CD14-positive monocyte (primary cell): ENCODE measurements at regions not wholly inside any gene's neighbourhood (a gene's known extent, or its start where the extent isn't known, plus 50 kb on each side); places are given as distances from the start of the nearest gene placed in this dataset.
"Not testable (repeated sequence)": the region's sequence is repeated elsewhere in the genome, so short reads cannot be mapped to it uniquely, and the experiment has no call there.

Experiments
- DNase-seq, 3 donors: peaks; one replicate each; pipeline ENCODE4 v3.0.0-alpha.2; 2011 to 2022
- H2AFZ ChIP-seq: 2 replicates; pipeline ENCODE4 v1.6.0; 2012; ENCODE audit warnings: mild to moderate bottlenecking, low read depth, low read length, inconsistent platforms; ENCODE audit not compliant: insufficient read depth, poor library complexity, severe bottlenecking
- H3K27ac ChIP-seq, 2 donors: 1 replicate in 1 of 2; 2 replicates in 1 of 2; pipeline ENCODE4 v1.5.1; 2012 to 2013; ENCODE audit warnings: low read length in 2 of 2, control low read depth in 1 of 2, inconsistent platforms in 1 of 2, low read depth in 1 of 2, mild to moderate bottlenecking in 1 of 2
- H3K27me3 ChIP-seq, 2 donors: one replicate each; pipeline versions ENCODE4 v1.6.0 to v1.6.1; 2011 to 2013; ENCODE audit warnings: low read length in 2 of 2; ENCODE audit not compliant: control insufficient read depth in 2 of 2, insufficient read depth in 2 of 2
- H3K36me3 ChIP-seq, 2 donors: replicated peaks in 1 of 2; 1 replicate in 1 of 2; 2 replicates in 1 of 2; pipeline versions ENCODE4 v1.5.1 to v1.6.1; 2012 to 2013; ENCODE audit warnings: low read length in 2 of 2, control low read depth in 1 of 2, inconsistent platforms in 1 of 2, mild to moderate bottlenecking in 1 of 2; ENCODE audit not compliant: insufficient read depth in 2 of 2, control insufficient read depth in 1 of 2
- H3K4me1 ChIP-seq, 2 donors: 1 replicate in 1 of 2; 2 replicates in 1 of 2; pipeline versions ENCODE4 v1.5.1 to v1.6.1; 2012 to 2013; ENCODE audit warnings: low read length in 2 of 2, control low read depth in 1 of 2, inconsistent platforms in 1 of 2, mild to moderate bottlenecking in 1 of 2, moderate library complexity in 1 of 2; ENCODE audit not compliant: insufficient read depth in 2 of 2, control insufficient read depth in 1 of 2
- H3K4me2 ChIP-seq: replicated peaks from 2 replicates; pipeline ENCODE3; 2012; ENCODE audit warnings: low read length, moderate library complexity, mild to moderate bottlenecking; ENCODE audit not compliant: poor library complexity, severe bottlenecking; ENCODE audit errors: extremely low read depth
- H3K4me3 ChIP-seq, 3 experiments: fragments of 200-600 bp in 1 of 3; sonication (generic) in 1 of 3; replicated peaks in 1 of 3; 1 replicate in 2 of 3; 2 replicates in 1 of 3; pipeline ENCODE4 v1.5.1; 2011 to 2013; ENCODE audit warnings: low read length in 3 of 3, mild to moderate bottlenecking in 3 of 3, control low read depth in 2 of 3, low read depth in 2 of 3, inconsistent platforms in 1 of 3, moderate library complexity in 1 of 3
- H3K79me2 ChIP-seq: 2 replicates; pipeline ENCODE4 v1.6.0; 2012; ENCODE audit warnings: mild to moderate bottlenecking, control low read depth, inconsistent platforms, low read length, moderate library complexity; ENCODE audit not compliant: insufficient read depth
- H3K9ac ChIP-seq: 2 replicates; pipeline ENCODE4 v1.6.0; 2017; ENCODE audit warnings: low read length, mild to moderate bottlenecking; ENCODE audit not compliant: insufficient read depth, poor library complexity, severe bottlenecking
- H3K9me3 ChIP-seq, 2 donors: replicated peaks in 1 of 2; 1 replicate in 1 of 2; 2 replicates in 1 of 2; pipeline versions ENCODE4 v1.5.1 to v1.6.1; 2012 to 2013; ENCODE audit warnings: low read length in 2 of 2, control low read depth in 1 of 2; ENCODE audit not compliant: control insufficient read depth in 1 of 2, insufficient read depth in 1 of 2
- H4K20me1 ChIP-seq: 2 replicates; pipeline ENCODE4 v1.6.0; 2012; ENCODE audit warnings: mild to moderate bottlenecking, low read length, control low read depth, moderate library complexity; ENCODE audit not compliant: insufficient read depth
- H3K27ac Mint-ChIP-seq, 7 donors: one replicate each; pipeline ENCODE4 v1.8.0; 2020; ENCODE audit warnings: mild to moderate bottlenecking in 7 of 7, mixed read lengths in 7 of 7, moderate library complexity in 6 of 7, inconsistent platforms in 2 of 7
- H3K27me3 Mint-ChIP-seq, 3 donors: one replicate each; pipeline ENCODE4 v1.8.0; 2021 to 2022; ENCODE audit warnings: low read depth in 3 of 3, mild to moderate bottlenecking in 3 of 3, mixed read lengths in 3 of 3, moderate library complexity in 3 of 3, inconsistent platforms in 1 of 3
- H3K36me3 Mint-ChIP-seq, 2 donors: one replicate each; pipeline ENCODE4 v1.8.0; 2020; ENCODE audit warnings: mixed read lengths in 2 of 2, inconsistent platforms in 1 of 2, mild to moderate bottlenecking in 1 of 2
- H3K4me1 Mint-ChIP-seq: one replicate; pipeline ENCODE4 v1.8.0; 2020; ENCODE audit warnings: mild to moderate bottlenecking, mixed read lengths
- H3K4me3 Mint-ChIP-seq, 2 donors: one replicate each; pipeline ENCODE4 v1.8.0; 2020; ENCODE audit warnings: mild to moderate bottlenecking in 2 of 2, mixed read lengths in 2 of 2, moderate library complexity in 1 of 2
- H3K9me3 Mint-ChIP-seq, 7 donors: one replicate each; pipeline ENCODE4 v1.8.0; 2020 to 2022; ENCODE audit warnings: mixed read lengths in 7 of 7, mild to moderate bottlenecking in 6 of 7, moderate library complexity in 6 of 7, inconsistent platforms in 2 of 7
- CTCF ChIP-seq: fragments of 200-600 bp; IDR thresholded peaks from one replicate; pipeline ENCODE4 v1.8.0; 2022; ENCODE audit warnings: antibody characterized with exemption, mild to moderate bottlenecking
- WGBS: methylation state at CpG from one replicate; pipeline ENCODE4 v1.1.5; 2013; ENCODE audit warnings: missing lambda C conversion rate; ENCODE audit not compliant: insufficient coverage; 5-methylcytosine and 5-hydroxymethylcytosine counted together
- intact Hi-C, 2 donors: fragments of 100-400 bp; cut with micrococcal nuclease; formaldehyde crosslinking; loops; one replicate each; pipeline versions ENCODE4 v1.15.0 to v1.15.1; 2023

- intact Hi-C loops, result no loop called here
- Mint-ChIP-seq H3K9me3 (peaks cover 0 to 6% (median 0%) of the 10 kb centered on the region in 7 donors), H3K27ac (no peak overlapping the region), H3K36me3 (no peaks in the 10 kb centered on the region), H3K4me3 (no peak overlapping the region), H3K4me1 (no peaks in the 10 kb centered on the region), H3K27me3 (no peaks in the 10 kb centered on the region)
- TF ChIP-seq CTCF, result no peak
- Histone ChIP-seq H3K36me3 (no peaks in the 10 kb centered on the region), H2AFZ (no peak overlapping the region), H3K4me3 (no peak overlapping the region), H3K9ac (no peak overlapping the region), H3K27me3 (no peaks in the 10 kb centered on the region), H4K20me1 (no peaks in the 10 kb centered on the region), H3K4me1 (no peaks in the 10 kb centered on the region), H3K27ac (no peak overlapping the region), H3K9me3 (no peaks in the 10 kb centered on the region), H3K79me2 (no peaks in the 10 kb centered on the region), H3K4me2 (no peak overlapping the region)
- DNase-seq, result no peak
- WGBS, result no CpG with 5 or more reads among the region's 2 CpGs
These were observed 153.1 kb upstream of the DPH6 start for GRCh38 chr15:35698966-35699575.

- H2AFZ ChIP-seq, intact Hi-C loops, H3K27me3 Mint-ChIP-seq, H3K36me3 Mint-ChIP-seq, H3K4me1 ChIP-seq, H4K20me1 ChIP-seq, H3K27me3 ChIP-seq, DNase-seq, H3K27ac Mint-ChIP-seq, H3K79me2 ChIP-seq, H3K4me1 Mint-ChIP-seq, H3K4me2 ChIP-seq, H3K27ac ChIP-seq, H3K4me3 ChIP-seq, H3K9me3 ChIP-seq, H3K9ac ChIP-seq, H3K9me3 Mint-ChIP-seq, H3K36me3 ChIP-seq, H3K4me3 Mint-ChIP-seq: not testable (repeated sequence)
- 91% methylated on average over 3 of the region's 5 CpGs for WGBS
These were observed 154.2 kb upstream of the DPH6 start for GRCh38 chr15:35700091-35700593.
